Transverse colon (tissue), 4 donors: ENCODE measurements at regions not wholly inside any gene's neighbourhood (a gene's known extent, or its start where the extent isn't known, plus 50 kb on each side); places are given as distances from the start of the nearest gene placed in this dataset.

Experiments
- DNase-seq: peaks from one replicate; pipeline ENCODE4 v3.0.0-alpha.2; 2019
- H3K27ac ChIP-seq, 4 donors: fragments of 200-600 bp; sonication (generic); 2 replicates each; pipeline ENCODE4 v1.5.1; 2016 to 2018; ENCODE audit warnings: inconsistent platforms in 4 of 4
- H3K27me3 ChIP-seq: fragments of 200-600 bp; sonication (generic); 2 replicates; pipeline ENCODE4 v1.5.1; 2017; ENCODE audit warnings: inconsistent platforms
- H3K36me3 ChIP-seq, 4 donors: fragments of 200-600 bp; sonication (generic); 2 replicates each; pipeline ENCODE4 v1.5.1; 2017 to 2019; ENCODE audit warnings: inconsistent platforms in 4 of 4
- H3K4me1 ChIP-seq, 4 donors: fragments of 200-600 bp; sonication (generic); 2 replicates each; pipeline ENCODE4 v1.5.1; 2017 to 2020; ENCODE audit warnings: inconsistent platforms in 4 of 4
- H3K4me3 ChIP-seq, 4 donors: fragments of 200-600 bp; sonication (generic); 1 replicate in 1 of 4; 2 replicates in 3 of 4; pipeline versions ENCODE4 v1.5.1 to v1.6.1; 2017 to 2019; ENCODE audit warnings: inconsistent platforms in 4 of 4
- H3K9me3 ChIP-seq, 2 donors: fragments of 200-600 bp; sonication (generic); 2 replicates each; pipeline ENCODE4 v1.5.1; 2017 to 2019; ENCODE audit warnings: inconsistent platforms in 2 of 2
- EP300 ChIP-seq: sonication (generic); formaldehyde crosslinking; IDR thresholded peaks from one replicate; pipeline ENCODE4 v1.6.1; 2017; ENCODE audit warnings: antibody characterized with exemption, low read depth
- POLR2A ChIP-seq: fragments of 450-650 bp; IDR thresholded peaks from one replicate; pipeline ENCODE4 v1.6.1; 2016; ENCODE audit warnings: antibody characterized with exemption, mild to moderate bottlenecking, moderate library complexity
- POLR2AphosphoS5 ChIP-seq, 3 donors: sonication (generic); formaldehyde crosslinking; IDR thresholded peaks; one replicate each; pipeline ENCODE4 v1.6.1; 2016; ENCODE audit warnings: antibody characterized with exemption in 3 of 3
- WGBS, 2 donors: methylation state at CpG; one replicate each; pipeline ENCODE4 v1.1.5; 2018; ENCODE audit warnings: low coverage in 1 of 2; 5-methylcytosine and 5-hydroxymethylcytosine counted together
- in situ Hi-C, 4 donors: fragments of 200-750 bp; cut with MboI; loops; one replicate each; pipeline versions ENCODE4 v1.15.0 to v1.15.1; 2017; ENCODE audit warnings: low sequenced_read_pairs in 3 of 4, low pct_ligation_motif_present in 1 of 4, low pct_unique_long_range_greater_than_20kb in 1 of 4
- intact Hi-C: fragments of 100-400 bp; cut with DNase I; formaldehyde crosslinking; loops from one replicate; pipeline ENCODE4 v1.15.1; 2023; ENCODE audit warnings: low total_unique reads

DNA sequence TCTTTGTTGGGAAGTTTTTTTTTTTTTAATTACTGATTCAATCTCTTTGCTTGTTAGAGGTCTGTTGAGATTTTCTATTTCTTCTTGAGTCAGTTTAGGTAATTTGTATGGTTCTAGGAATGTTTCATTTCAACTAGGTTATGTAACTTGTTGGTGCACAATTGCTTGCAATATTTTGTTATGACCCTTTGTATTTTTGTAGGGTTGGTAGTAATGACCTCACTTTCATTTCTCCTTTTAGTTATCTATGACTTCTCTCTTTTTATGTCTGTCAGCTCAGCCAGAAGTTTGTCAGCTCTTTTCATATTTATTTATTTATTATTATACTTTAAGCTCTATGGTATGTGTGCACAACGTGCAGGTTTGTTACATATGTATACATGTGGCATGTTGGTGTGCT, 51.1 kb upstream of the SLC24A3 start:
- H3K9me3 ChIP-seq: no peaks in the 10 kb centered on the region
- TF ChIP-seq POLR2AphosphoS5 (IDR thresholded peaks at IDR 0.05) (no peak), EP300 (no peak), POLR2A (no peak)
- no peak for DNase-seq
- H3K27ac ChIP-seq: no peak overlapping the region
- WGBS, 2 donors: 86 to 93% methylated on average over 1 of the region's 1 CpG
- H3K36me3 ChIP-seq: no peaks in the 10 kb centered on the region
- in situ Hi-C loops: no loop called here
- intact Hi-C loops: no loop called here
- H3K27me3 ChIP-seq: no peaks in the 10 kb centered on the region
- no peak overlapping the region for H3K4me3 ChIP-seq
- no peaks in the 10 kb centered on the region for H3K4me1 ChIP-seq
